ENCODE measurements at regions not wholly inside any gene's neighbourhood (a gene's known extent, or its start where the extent isn't known, plus 50 kb on each side); places are given as distances from the start of the nearest gene placed in this dataset.

GRCh38 chr3:118550556-118550955 lies 484.1 kb downstream of the IGSF11 start:
- no peak for DNase-seq
- Histone ChIP-seq H3K27me3 (no peaks in the 10 kb centered on the region), H3K4me3 (no peak overlapping the region), H3K27ac (no peak overlapping the region), H3K4me1 (no peaks in the 10 kb centered on the region), H3K36me3 (no peaks in the 10 kb centered on the region), H3K9me3 (replicated peaks) (no peaks in the 10 kb centered on the region)

GRCh38 chr3:118554148-118554838 lies 480.4 kb downstream of the IGSF11 start:
- no peaks in the 10 kb centered on the region for H3K9me3 ChIP-seq (replicated peaks)
- no peak overlapping the region for H3K27ac ChIP-seq
- no peak for DNase-seq
- no peak overlapping the region for H3K4me3 ChIP-seq
- no peaks in the 10 kb centered on the region for H3K36me3 ChIP-seq
- H3K27me3 ChIP-seq, result no peaks in the 10 kb centered on the region
- H3K4me1 ChIP-seq, result no peaks in the 10 kb centered on the region

- no peaks in the 10 kb centered on the region for H3K36me3 ChIP-seq
Measured at GRCh38 chr3:118556983-118557382, 477.7 kb downstream of the IGSF11 start.

GRCh38 chr3:118557513-118557912 lies 477.1 kb downstream of the IGSF11 start:
- H3K27me3 ChIP-seq, result 0 out of 2 replicates have a peak, but pooled peaks cover 4% of the 10 kb centered on the region
- H3K9me3 ChIP-seq (replicated peaks), result no peaks in the 10 kb centered on the region
- H3K36me3 ChIP-seq, result no peaks in the 10 kb centered on the region
- no peaks in the 10 kb centered on the region for H3K4me1 ChIP-seq
- DNase-seq, result no peak
- no peak overlapping the region for H3K27ac ChIP-seq
- H3K4me3 ChIP-seq, result no peak overlapping the region

More at GRCh38 chr3:118556983-118557382, 477.7 kb downstream of the IGSF11 start:
- 0 out of 2 replicates have a peak, but pooled peaks cover 4% of the 10 kb centered on the region for H3K27me3 ChIP-seq
- no peak overlapping the region for H3K4me3 ChIP-seq
- H3K9me3 ChIP-seq (replicated peaks), result no peaks in the 10 kb centered on the region
- DNase-seq, result no peak
- H3K4me1 ChIP-seq, result no peaks in the 10 kb centered on the region
- no peak overlapping the region for H3K27ac ChIP-seq

- no peak overlapping the region for H3K27ac ChIP-seq
- H3K9me3 ChIP-seq (replicated peaks), result no peaks in the 10 kb centered on the region
- no peaks in the 10 kb centered on the region for H3K36me3 ChIP-seq
- DNase-seq, result no peak
- H3K4me1 ChIP-seq, result no peaks in the 10 kb centered on the region
- H3K4me3 ChIP-seq, result no peak overlapping the region
- 0 out of 2 replicates have a peak, but pooled peaks cover 4% of the 10 kb centered on the region for H3K27me3 ChIP-seq
Measured at GRCh38 chr3:118559286-118559685, 475.4 kb downstream of the IGSF11 start.

GRCh38 chr3:118564800-118565199 lies 469.8 kb downstream of the IGSF11 start:
- no peaks in the 10 kb centered on the region for H3K36me3 ChIP-seq
- H3K4me3 ChIP-seq, result no peak overlapping the region
- H3K27me3 ChIP-seq, result 0 out of 2 replicates have a peak, but pooled peaks cover 4% of the 10 kb centered on the region
- no peak for DNase-seq
- H3K9me3 ChIP-seq (replicated peaks), result no peaks in the 10 kb centered on the region
- no peaks in the 10 kb centered on the region for H3K4me1 ChIP-seq
- H3K27ac ChIP-seq, result no peak overlapping the region

- Histone ChIP-seq H3K4me3 (no peak overlapping the region), H3K27ac (no peak overlapping the region), H3K9me3 (replicated peaks) (no peaks in the 10 kb centered on the region), H3K4me1 (no peaks in the 10 kb centered on the region), H3K36me3 (no peaks in the 10 kb centered on the region), H3K27me3 (0 out of 2 replicates have a peak, but pooled peaks cover 6% of the 10 kb centered on the region)
- no peak for DNase-seq
Measured at GRCh38 chr3:118573912-118574311, 460.7 kb downstream of the IGSF11 start.

- H3K27ac ChIP-seq, result no peak overlapping the region
- no peak overlapping the region for H3K4me3 ChIP-seq
- H3K9me3 ChIP-seq (replicated peaks), result no peaks in the 10 kb centered on the region
- no peaks in the 10 kb centered on the region for H3K36me3 ChIP-seq
- 0 out of 2 replicates have a peak, but pooled peaks cover 6% of the 10 kb centered on the region for H3K27me3 ChIP-seq
- H3K4me1 ChIP-seq, result no peaks in the 10 kb centered on the region
- no peak for DNase-seq
Measured at GRCh38 chr3:118577055-118577777, 457.4 kb downstream of the IGSF11 start.

GRCh38 chr3:118578559-118578958 lies 456.1 kb downstream of the IGSF11 start:
- Histone ChIP-seq H3K4me3 (no peak overlapping the region), H3K4me1 (no peaks in the 10 kb centered on the region), H3K9me3 (replicated peaks) (no peaks in the 10 kb centered on the region), H3K27me3 (0 out of 2 replicates have a peak, but pooled peaks cover 6% of the 10 kb centered on the region), H3K27ac (no peak overlapping the region), H3K36me3 (no peaks in the 10 kb centered on the region)
- DNase-seq, result no peak

GRCh38 chr3:118587037-118587741 lies 447.5 kb downstream of the IGSF11 start:
- no peak overlapping the region for H3K27ac ChIP-seq

GRCh38 chr3:118587847-118588246 lies 446.8 kb downstream of the IGSF11 start:
- Histone ChIP-seq H3K9me3 (replicated peaks) (0 out of 2 replicates have a peak, but pooled peaks cover under 1% of the 10 kb centered on the region), H3K27ac (no peak overlapping the region), H3K36me3 (no peaks in the 10 kb centered on the region), H3K27me3 (no peaks in the 10 kb centered on the region), H3K4me3 (no peak overlapping the region), H3K4me1 (no peaks in the 10 kb centered on the region)
- DNase-seq, result no peak

More at GRCh38 chr3:118587037-118587741, 447.5 kb downstream of the IGSF11 start:
- Histone ChIP-seq H3K27me3 (no peaks in the 10 kb centered on the region), H3K36me3 (no peaks in the 10 kb centered on the region), H3K4me3 (no peak overlapping the region), H3K4me1 (no peaks in the 10 kb centered on the region), H3K9me3 (replicated peaks) (no peaks in the 10 kb centered on the region)
- no peak for DNase-seq

- no peaks in the 10 kb centered on the region for H3K4me1 ChIP-seq
- H3K27ac ChIP-seq, result no peak overlapping the region
- H3K27me3 ChIP-seq, result no peaks in the 10 kb centered on the region
- H3K9me3 ChIP-seq (replicated peaks), result 0 out of 2 replicates have a peak, but pooled peaks cover 3% of the 10 kb centered on the region
- no peak for DNase-seq
- no peaks in the 10 kb centered on the region for H3K36me3 ChIP-seq
- H3K4me3 ChIP-seq, result no peak overlapping the region
Measured at GRCh38 chr3:118593277-118593670, 441.4 kb downstream of the IGSF11 start.

- H3K27ac ChIP-seq, result no peak overlapping the region
- DNase-seq, result no peak
- no peak overlapping the region for H3K4me3 ChIP-seq
- H3K27me3 ChIP-seq, result no peaks in the 10 kb centered on the region
- no peaks in the 10 kb centered on the region for H3K36me3 ChIP-seq
- H3K4me1 ChIP-seq, result no peaks in the 10 kb centered on the region
- H3K9me3 ChIP-seq (replicated peaks), result 0 out of 2 replicates have a peak, but pooled peaks cover 3% of the 10 kb centered on the region
Measured at GRCh38 chr3:118597184-118597583, 437.5 kb downstream of the IGSF11 start.

GRCh38 chr3:118607915-118608820 lies 426.5 kb downstream of the IGSF11 start:
- no peaks in the 10 kb centered on the region for H3K4me1 ChIP-seq
- no peak overlapping the region for H3K4me3 ChIP-seq
- DNase-seq, result no peak
- no peaks in the 10 kb centered on the region for H3K36me3 ChIP-seq
- H3K27me3 ChIP-seq, result no peaks in the 10 kb centered on the region
- no peaks in the 10 kb centered on the region for H3K9me3 ChIP-seq (replicated peaks)
- H3K27ac ChIP-seq, result no peak overlapping the region
